ENCODE measurements at regions not wholly inside any gene's neighbourhood (a gene's known extent, or its start where the extent isn't known, plus 50 kb on each side); places are given as distances from the start of the nearest gene placed in this dataset.

- TF ChIP-seq CTCF (IDR thresholded peaks at IDR 0.05): no peak
- TF ChIP-seq POLR2AphosphoS5 (IDR thresholded peaks at IDR 0.05): no peak
Measured at GRCh38 chr2:60007671-60008070, 545.8 kb downstream of the BCL11A start.
